HG03159 (cell line): ENCODE measurements at regions not wholly inside any gene's neighbourhood (a gene's known extent, or its start where the extent isn't known, plus 50 kb on each side); places are given as distances from the start of the nearest gene placed in this dataset.
"Not testable (repeated sequence)": the region's sequence is repeated elsewhere in the genome, so short reads cannot be mapped to it uniquely, and the experiment has no call there.

Experiments used
- ATAC-seq: cut with Tn5 transposase; IDR thresholded peaks from one replicate; pipeline ENCODE4 v1.9.1; 2021; ENCODE audit warnings: mild to moderate bottlenecking, moderate library complexity; ENCODE audit not compliant: unreplicated experiment

DNA sequence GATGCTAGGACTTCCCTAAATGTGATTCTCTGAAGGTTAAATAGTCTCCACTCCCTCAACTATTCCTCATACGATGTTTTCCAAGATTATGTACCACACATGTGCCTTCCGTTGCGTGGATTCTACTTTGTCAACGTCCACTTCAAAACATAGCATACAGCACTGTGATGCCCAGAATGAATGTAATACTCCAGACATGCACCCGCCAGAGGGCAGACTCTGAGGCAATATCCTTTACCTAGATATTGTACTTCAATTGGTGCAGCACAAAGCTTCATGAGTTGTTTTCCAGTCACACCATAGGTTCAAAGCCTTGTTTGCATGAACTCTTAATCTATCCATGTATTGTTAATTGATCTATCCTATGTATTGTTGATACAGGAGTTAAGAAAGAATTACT lies 201.0 kb upstream of the NABP1 start:
- no peak for ATAC-seq

DNA sequence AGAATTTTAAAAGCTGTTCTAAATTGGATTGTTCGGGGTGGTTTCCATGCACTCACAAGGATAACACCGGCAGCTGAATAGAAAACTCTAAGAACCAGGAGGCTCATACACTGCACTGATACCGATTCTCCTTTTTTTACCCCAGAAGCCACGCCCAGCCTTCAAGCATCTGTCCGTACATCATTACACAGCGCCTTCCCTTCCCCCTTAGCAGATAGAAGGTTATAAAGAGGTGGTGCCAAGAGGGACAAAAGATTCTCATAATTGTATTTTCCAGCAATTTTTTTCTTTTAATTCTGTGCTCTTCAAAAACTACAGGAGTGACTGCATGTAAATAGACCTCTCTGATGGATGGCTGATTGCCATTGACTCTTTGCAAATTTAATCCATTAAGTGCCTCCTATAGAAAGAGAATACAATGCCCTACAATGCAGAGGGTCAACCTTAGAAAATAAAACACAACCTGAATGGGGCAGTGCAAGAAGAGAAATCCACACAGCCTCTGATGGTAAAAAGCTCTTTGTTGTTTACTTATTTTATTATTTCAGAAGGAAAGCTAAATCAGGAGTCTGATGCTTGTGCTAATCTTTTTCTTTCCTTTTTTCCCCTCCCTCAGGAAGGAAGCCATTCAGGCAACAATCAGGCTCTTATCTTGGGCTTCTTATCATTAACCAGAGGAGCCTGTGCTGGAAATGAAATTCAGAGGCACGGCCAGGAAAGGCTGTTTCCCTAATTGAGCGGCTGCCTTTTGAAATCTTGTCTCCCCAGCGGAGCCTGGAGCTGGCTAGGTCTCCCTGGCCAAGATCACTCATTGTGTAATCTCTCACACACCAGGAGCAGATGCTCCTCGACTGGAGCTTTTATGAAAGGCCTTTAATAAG lies 198.9 kb upstream of the NABP1 start:
- ATAC-seq = no peak

GRCh38 chr2:191479680-191480023 lies 198.3 kb upstream of the NABP1 start:
- ATAC-seq = no peak

DNA sequence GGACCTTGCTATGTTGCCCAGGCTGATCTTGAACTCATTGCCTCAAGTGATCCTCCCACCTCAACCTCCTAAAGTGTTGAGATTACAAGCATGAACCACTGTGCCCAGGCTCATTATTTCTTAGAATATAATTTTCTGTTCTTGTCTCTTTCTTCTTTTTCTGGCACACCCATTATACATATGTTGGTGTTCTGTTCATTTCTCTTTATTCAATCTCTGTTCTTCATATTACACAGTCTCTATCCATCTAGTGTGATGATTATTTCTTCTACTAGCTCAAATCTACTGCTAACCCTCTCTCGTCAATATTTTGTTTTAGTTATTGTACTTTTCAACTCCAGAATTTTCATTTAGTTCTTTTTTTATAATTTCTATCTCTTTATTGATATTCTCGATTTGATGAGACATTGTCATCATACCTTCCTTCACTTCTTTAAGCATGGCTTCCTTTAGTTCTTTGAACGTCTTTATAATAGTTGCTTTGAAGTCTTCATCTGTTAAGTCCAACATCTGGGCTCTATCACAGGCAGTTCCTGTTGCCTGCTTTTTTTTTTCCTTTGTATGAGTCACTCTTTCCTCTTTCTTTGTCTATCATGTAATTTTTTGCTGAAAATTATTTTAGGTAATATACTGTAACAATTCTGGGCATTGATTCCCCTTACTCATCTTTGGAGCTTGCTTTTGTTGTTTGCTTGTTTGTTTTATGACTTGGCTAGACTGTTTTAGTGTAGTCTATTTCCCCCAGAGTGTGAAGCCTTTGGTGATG lies 196.4 kb upstream of the NABP1 start:
- no peak for ATAC-seq

GRCh38 chr2:191483117-191483516 lies 194.8 kb upstream of the NABP1 start:
- no peak for ATAC-seq

GRCh38 chr2:191486584-191487320 lies 191.2 kb upstream of the NABP1 start:
- ATAC-seq = no peak

DNA sequence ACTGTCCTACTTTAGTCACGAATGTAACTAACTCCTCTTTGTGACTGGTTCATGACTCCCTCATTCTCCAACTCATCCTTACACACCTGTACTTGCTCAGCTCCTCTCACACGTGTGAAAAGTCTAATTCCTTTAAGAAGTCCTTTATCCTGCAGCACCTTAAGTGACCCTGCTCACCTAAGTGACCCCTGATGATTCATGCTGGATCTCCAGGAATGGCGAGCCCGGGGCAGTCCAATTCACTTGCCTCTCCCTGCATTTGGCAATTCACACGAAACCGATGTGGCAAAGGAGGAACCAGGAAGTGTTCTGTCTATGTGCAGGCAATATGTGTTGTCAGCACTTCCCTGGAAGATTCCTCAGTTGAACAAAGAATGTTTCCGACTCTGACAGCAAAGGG lies 189.8 kb upstream of the NABP1 start:
- no peak for ATAC-seq

- ATAC-seq = no peak
Measured at GRCh38 chr2:191489177-191489576, 188.8 kb upstream of the NABP1 start.

- ATAC-seq = no peak
Measured at GRCh38 chr2:191496838-191497237, 181.1 kb upstream of the NABP1 start.

DNA sequence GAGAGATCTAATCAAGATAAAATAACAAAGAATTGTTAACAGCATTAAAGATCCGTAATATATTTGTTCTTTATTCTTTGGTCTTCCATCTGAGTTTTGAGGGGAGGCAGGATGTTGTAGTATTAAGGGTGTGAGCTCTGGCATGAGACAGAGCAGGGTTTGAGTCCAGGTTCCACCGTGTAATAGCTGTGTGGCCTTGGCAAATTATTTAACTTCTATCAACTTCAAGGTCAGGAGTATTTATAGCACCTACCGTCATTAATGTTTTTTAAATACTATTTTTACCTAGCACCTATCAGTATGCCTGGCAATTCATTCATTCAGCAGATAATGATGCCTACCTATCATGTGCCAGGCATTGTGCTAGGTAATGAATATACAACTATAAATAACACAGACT lies 180.1 kb upstream of the NABP1 start:
- ATAC-seq = no peak

DNA sequence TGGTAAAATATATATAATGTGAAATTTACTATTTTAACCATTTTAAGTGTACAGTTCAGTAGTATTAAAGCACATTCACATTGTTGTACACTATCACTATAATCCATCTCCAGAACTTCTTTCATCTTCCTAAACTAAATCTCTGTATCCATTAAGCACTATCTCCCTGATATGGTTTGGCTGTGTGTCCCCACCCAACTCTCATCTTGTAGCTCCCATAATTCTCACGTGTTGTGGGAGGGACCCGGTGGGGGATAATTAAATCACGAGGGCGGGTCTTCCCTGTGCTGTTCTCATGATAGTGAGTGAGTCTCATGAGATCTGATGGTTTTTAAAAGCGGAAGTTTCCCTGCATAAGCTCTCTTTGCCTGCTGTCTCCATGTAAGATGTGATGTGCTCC lies 178.9 kb upstream of the NABP1 start:
- no peak for ATAC-seq

DNA sequence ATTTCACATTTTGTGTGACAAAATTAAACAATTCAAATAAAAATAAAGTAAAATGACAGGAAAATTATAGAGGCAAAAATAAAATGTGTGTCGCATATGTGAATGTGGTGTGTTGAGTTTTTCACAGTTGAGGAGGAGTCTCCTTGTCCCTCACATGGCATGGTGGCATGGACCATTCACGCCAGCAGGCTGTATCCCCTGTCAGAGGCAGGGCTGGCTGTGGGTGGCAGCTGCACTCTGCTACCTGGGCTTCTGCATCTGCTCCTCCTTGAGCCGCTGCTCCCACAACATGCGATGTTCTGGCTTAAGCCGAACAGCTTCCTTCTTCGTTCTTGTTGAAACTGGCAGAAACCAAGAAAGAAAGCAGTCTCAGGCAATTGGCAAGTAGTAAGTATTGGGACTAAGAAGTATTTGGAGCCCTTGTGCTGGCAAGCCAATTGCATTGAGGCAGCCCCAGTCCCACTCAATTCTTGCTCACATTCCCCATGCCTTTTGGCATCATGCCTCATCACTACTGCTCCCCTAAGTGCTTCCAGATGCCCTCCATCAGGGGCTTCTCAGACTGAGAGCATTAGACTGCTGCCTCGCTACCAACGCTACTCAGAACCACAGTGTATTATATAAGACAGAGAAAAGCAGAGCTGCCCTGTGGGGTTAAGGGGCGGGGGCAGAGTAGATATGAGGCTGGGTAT lies 177.9 kb upstream of the NABP1 start:
- ATAC-seq = no peak

DNA sequence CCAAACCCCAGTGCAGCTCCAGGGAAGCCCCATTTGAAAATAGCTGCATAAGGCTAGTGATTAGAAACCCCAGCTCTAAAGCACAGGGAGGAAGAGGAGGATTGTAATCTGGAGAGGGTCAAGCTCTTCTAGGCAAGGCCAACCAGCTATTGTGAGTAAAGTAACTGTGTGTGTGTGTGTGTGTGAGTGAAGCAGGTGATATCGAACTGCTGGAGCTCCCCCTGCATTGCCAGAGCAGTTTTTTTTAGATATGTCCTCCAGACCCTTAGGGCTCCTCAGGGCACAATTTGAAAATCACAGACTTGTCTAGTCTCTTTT lies 177.4 kb upstream of the NABP1 start:
- no peak for ATAC-seq

GRCh38 chr2:191500884-191501560 lies 176.9 kb upstream of the NABP1 start:
- no peak for ATAC-seq

DNA sequence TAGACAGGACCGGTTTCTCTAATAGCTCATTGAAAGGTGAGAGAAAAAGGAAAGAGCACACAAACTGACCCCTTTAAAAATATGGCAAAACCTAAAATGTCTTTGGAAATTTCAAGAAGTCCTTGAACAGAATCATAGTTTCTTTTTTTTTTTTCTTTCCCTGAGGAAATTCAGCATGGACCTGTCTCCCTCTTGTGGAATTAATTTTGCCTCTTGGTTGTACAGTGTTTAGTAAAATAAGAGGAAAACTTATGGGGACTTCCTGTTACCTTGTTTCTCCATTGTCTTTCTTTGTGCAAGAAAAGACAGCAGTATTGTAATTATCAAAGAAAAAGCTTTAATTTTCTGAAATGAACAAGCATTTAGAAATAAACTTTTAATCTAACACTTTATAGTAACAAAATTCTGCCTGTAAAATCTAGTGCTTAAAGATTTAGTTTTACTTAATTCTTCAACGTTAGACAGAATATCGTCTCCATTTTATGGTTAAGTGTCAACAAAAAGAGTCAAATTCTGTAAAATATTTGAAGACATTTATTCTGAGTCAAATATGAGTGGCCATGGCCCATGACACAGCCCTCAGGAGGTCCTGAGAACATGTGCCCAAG lies 176.3 kb upstream of the NABP1 start:
- ATAC-seq = no peak

- no peak for ATAC-seq
Measured at GRCh38 chr2:191506515-191506914, 171.4 kb upstream of the NABP1 start.

DNA sequence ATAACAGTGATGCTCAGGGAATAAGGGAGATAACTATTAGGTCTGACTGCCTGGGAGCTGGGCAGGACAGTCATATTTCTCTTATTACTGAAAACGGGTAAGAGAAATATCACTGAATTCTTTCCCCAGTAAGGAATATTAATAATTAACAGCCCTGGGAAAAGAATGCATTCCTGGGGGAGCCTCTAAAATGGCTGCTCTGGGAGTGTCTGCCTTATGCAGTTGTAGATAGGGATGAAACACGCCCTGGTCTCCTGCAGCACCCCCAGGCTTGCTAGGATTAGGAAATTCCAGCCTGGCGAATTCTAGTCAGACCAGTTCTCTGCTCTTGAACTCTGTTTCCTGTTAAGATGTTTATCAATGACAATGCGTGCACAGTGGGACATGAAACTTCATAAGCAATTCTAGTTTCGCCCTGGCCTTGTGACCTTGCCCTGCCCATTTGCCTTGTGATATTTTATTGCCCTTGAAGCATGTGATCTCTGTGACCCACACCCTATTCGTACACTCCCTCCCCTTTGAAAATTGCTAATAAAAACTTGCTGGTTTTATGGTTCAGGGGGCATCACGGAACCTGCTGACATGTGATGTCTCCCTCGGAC lies 170.6 kb upstream of the NABP1 start:
- ATAC-seq = not testable (repeated sequence)

DNA sequence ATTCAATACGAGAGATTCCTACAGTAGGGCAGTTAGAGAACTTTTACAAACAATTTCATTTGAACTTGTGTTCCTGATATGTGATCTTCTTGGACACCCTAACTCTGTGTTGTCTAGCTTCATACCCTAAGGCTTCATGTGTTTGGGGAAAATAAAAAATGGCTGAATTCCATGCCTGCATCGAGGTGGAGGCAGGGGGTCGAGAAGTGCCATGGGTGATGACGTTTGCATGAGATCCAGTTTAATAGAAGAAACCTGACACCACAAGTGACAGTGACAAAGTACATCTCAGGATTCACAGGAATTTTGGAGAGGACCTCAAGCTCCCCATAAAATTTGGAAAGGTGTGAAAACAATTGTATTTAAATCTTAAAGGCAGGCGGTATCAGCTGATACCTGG lies 169.2 kb upstream of the NABP1 start:
- ATAC-seq = no peak

- no peak for ATAC-seq
Measured at GRCh38 chr2:191512216-191512835, 165.6 kb upstream of the NABP1 start.
